Left lung (tissue), 4 donors: ENCODE measurements at regions not wholly inside any gene's neighbourhood (a gene's known extent, or its start where the extent isn't known, plus 50 kb on each side); places are given as distances from the start of the nearest gene placed in this dataset.
"Not testable (repeated sequence)": the region's sequence is repeated elsewhere in the genome, so short reads cannot be mapped to it uniquely, and the experiment has no call there.

Source experiments
- ATAC-seq: fragments of 200-7000 bp; cut with Tn5 transposase; one replicate; pipeline ENCODE4 v1.9.1; 2020; ENCODE audit warnings: moderate library complexity
- DNase-seq, 4 donors: peaks; one replicate each; pipeline ENCODE4 v3.0.0-alpha.2; 2013 to 2020
- H3K27ac ChIP-seq, 2 donors: fragments of 200-600 bp; sonication (generic) in 1 of 2; one replicate each; pipeline versions ENCODE4 v1.5.0 to v1.8.0; 2020 to 2021
- H3K27me3 ChIP-seq, 2 donors: fragments of 200-600 bp; sonication (generic) in 1 of 2; one replicate each; pipeline versions ENCODE4 v1.5.0 to v1.8.0; 2020 to 2021
- H3K36me3 ChIP-seq, 2 donors: fragments of 200-600 bp; sonication (generic) in 1 of 2; one replicate each; pipeline versions ENCODE4 v1.5.0 to v1.8.0; 2020 to 2021
- H3K4me1 ChIP-seq, 2 donors: fragments of 200-600 bp; one replicate each; pipeline ENCODE4 v1.8.0; 2021
- H3K4me3 ChIP-seq, 2 donors: fragments of 200-600 bp; sonication (generic) in 1 of 2; one replicate each; pipeline versions ENCODE4 v1.5.0 to v1.8.0; 2020 to 2021; ENCODE audit warnings: mild to moderate bottlenecking in 1 of 2
- H3K9me3 ChIP-seq, 2 donors: fragments of 200-600 bp; sonication (generic) in 1 of 2; one replicate each; pipeline versions ENCODE4 v1.5.0 to v1.8.0; 2020 to 2021
- CTCF ChIP-seq, 2 donors: fragments of 200-600 bp; sonication (generic) in 1 of 2; IDR thresholded peaks; one replicate each; pipeline versions ENCODE4 v1.5.0 to v1.8.0; 2021; ENCODE audit warnings: antibody characterized with exemption in 2 of 2
- intact Hi-C, 2 donors: fragments of 100-400 bp; cut with DNase I; formaldehyde crosslinking; loops; one replicate each; pipeline versions ENCODE4 v1.11.2 to v1.14.2; 2022
- donor health status: DM: no; HTN: yes; CAD: no.
- donor health status: DM: no; HTN: no; CAD: no.

DNA sequence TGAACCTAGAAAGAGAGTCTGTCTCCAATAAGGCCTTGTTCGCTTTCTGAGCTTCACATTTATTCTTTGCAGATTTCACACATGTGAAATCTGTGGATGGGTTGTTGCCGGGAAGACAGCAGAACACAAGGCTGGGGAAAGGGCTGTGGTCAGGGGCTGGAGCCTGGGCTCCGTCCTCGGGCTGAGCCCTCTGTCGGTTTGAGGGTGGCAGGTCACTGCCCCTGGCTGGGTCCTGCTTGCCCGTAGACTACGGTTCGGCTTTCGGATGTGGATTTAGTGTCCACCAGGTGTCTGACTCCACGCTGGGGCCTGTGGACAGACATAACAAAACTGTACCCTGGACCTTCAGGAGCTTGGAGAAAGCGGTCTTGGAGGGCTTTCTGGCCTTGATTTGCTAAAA lies 117.0 kb upstream of the ALX4 start:
- no peak for ATAC-seq
- H3K27ac ChIP-seq, result no peak overlapping the region
- peaks cover 3 to 34% of the 10 kb centered on the region in 2 donors for H3K27me3 ChIP-seq
- DNase-seq, result no peak
- no peak for TF ChIP-seq CTCF (IDR thresholded peaks at IDR 0.05)
- no peaks in the 10 kb centered on the region for H3K4me1 ChIP-seq
- intact Hi-C loops, result no loop called here
- H3K9me3 ChIP-seq, result no peaks in the 10 kb centered on the region
- no peak overlapping the region for H3K4me3 ChIP-seq
- H3K36me3 ChIP-seq, result no peaks in the 10 kb centered on the region

DNA sequence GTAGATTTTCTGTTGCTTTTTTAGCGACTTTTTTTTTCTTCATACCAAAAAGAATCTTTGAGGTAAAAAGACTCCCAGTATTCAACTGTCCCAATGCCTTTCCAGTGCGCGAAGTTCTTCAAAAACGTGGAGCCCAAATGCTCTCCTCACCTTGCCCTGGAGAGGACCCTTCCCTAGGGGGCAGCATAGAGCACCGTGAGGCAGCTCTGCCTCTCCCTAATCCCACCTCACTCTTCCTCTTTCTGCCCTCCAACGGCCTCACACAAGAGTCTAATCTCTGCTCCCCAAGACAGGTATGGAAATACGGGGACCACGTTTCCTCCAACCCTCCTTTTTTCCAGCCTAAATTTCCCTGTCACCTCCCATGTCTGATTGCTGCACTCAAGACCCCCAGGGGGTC lies 117.5 kb upstream of the ALX4 start:
- peak in 1 of 2 donors; percentile 17 for TF ChIP-seq CTCF (IDR thresholded peaks at IDR 0.05)
- intact Hi-C loops, result no loop called here
- no peaks in the 10 kb centered on the region for H3K9me3 ChIP-seq
- peaks cover 3 to 31% of the 10 kb centered on the region in 2 donors for H3K27me3 ChIP-seq
- no peak for DNase-seq
- no peak for ATAC-seq
- no peak overlapping the region for H3K4me3 ChIP-seq
- no peaks in the 10 kb centered on the region for H3K4me1 ChIP-seq
- no peak overlapping the region for H3K27ac ChIP-seq
- H3K36me3 ChIP-seq, result no peaks in the 10 kb centered on the region

DNA sequence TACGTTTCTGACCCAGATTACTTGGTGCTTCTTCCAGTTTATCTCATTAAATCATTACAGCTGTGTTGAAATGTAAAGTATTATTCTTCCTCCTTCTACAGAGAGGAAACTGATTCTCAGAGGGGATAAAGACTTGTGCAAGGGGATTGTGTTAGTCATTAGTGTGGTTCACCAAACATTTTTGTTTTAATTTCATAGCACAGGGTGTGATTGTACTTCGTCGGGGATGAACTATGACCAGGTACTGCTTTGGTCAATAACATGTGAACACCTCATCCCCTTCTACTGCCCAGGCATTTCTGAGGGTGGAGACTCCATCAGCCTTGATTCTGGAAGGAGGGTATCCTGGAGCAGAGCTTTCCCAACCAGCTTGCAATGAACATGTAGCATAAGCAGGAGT lies 120.2 kb upstream of the ALX4 start:
- ATAC-seq, result no peak
- Histone ChIP-seq H3K4me1 (no peaks in the 10 kb centered on the region), H3K27me3 (peaks cover 3 to 42% of the 10 kb centered on the region in 2 donors), H3K36me3 (no peaks in the 10 kb centered on the region), H3K9me3 (no peaks in the 10 kb centered on the region), H3K4me3 (no peak overlapping the region), H3K27ac (no peak overlapping the region)
- intact Hi-C loops, result no loop called here
- no peak for TF ChIP-seq CTCF (IDR thresholded peaks at IDR 0.05)
- DNase-seq, result no peak

DNA sequence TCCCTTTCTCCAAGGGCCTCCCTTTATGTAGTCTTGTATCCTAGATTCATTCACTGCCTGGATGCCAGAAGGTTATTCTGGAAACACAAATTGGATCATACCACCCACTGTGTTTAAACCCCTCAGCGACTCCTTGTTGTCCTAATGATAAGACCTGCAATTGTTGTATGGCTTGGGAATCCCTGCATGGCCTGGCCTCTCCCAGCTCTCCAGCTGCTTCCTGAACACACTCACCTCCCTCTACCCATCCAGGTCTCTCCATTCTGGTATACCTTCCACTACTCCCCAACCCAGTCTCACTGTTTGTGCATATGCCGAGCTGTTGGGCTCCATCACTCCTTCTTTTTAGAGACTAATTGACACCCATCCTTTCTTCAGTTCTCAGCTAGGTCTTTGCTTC lies 124.3 kb upstream of the ALX4 start:
- Histone ChIP-seq H3K4me3 (no peak overlapping the region), H3K9me3 (no peaks in the 10 kb centered on the region), H3K27me3 (peaks cover 0 to 35% of the 10 kb centered on the region in 2 donors), H3K36me3 (no peaks in the 10 kb centered on the region), H3K4me1 (no peaks in the 10 kb centered on the region), H3K27ac (no peak overlapping the region)
- no peak for DNase-seq
- intact Hi-C loops, result no loop called here
- TF ChIP-seq CTCF (IDR thresholded peaks at IDR 0.05), result no peak
- ATAC-seq, result no peak

- no peak for TF ChIP-seq CTCF (IDR thresholded peaks at IDR 0.05)
- intact Hi-C loops, result no loop called here
- no peaks in the 10 kb centered on the region for H3K4me1 ChIP-seq
- H3K4me3 ChIP-seq, result no peak overlapping the region
- DNase-seq, result no peak
- H3K27me3 ChIP-seq, result peaks cover 0 to 25% of the 10 kb centered on the region in 2 donors
- no peaks in the 10 kb centered on the region for H3K9me3 ChIP-seq
- H3K36me3 ChIP-seq, result no peaks in the 10 kb centered on the region
- ATAC-seq, result no peak
- no peak overlapping the region for H3K27ac ChIP-seq
Observed at GRCh38 chr11:44437122-44437521, 127.2 kb upstream of the ALX4 start.

- intact Hi-C loops, H3K36me3 ChIP-seq, H3K4me3 ChIP-seq, H3K27ac ChIP-seq, DNase-seq, H3K4me1 ChIP-seq, H3K27me3 ChIP-seq, H3K9me3 ChIP-seq, ATAC-seq: not testable (repeated sequence)
Observed at GRCh38 chr11:44442893-44443673, 122.4 kb upstream of the CD82 start.
